ENCODE measurements at regions not wholly inside any gene's neighbourhood (a gene's known extent, or its start where the extent isn't known, plus 50 kb on each side); places are given as distances from the start of the nearest gene placed in this dataset.

DNA sequence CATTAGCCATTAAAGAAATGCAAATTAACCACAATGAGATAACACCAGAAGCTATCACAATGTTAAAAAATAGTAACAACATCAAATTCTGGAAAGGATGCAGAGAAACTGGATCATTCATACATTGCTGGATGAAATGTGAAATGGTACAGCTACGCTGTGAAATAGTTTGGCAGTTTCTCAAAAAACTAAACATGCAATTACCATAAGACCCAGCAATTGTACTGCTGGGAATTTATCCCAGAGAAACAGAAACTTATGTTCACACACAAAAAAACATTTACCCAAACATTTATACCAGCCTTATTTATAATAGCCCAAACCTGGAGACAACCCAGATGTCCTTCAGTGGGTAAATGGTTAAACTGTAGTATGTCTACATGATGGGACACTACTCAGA is 592.9 kb downstream of the ZNF608 start:
- TF ChIP-seq Cebpa-rat (IDR thresholded peaks at IDR 0.05): no peak
- H3K4me2 ChIP-seq: no peak overlapping the region
- H3K9me3 ChIP-seq (replicated peaks in 1 of 11): peaks cover 28 to 61% (median 44%) of the 10 kb centered on the region in 11 experiments
- H3K4me1 ChIP-seq: peaks cover 0 to 21% (median 14%) of the 10 kb centered on the region in 10 experiments; a peak in 14 of 20 replicates
- H3K4me3 ChIP-seq: no peak overlapping the region
- H3K27me3 ChIP-seq: no peaks in the 10 kb centered on the region
- H3K36me3 ChIP-seq: no peaks in the 10 kb centered on the region; a peak in 1 of 22 replicates
- no peak overlapping the region for H3K27ac ChIP-seq
- no peak overlapping the region for H3K9ac ChIP-seq
- H4K20me1 ChIP-seq: no peaks in the 10 kb centered on the region

DNA sequence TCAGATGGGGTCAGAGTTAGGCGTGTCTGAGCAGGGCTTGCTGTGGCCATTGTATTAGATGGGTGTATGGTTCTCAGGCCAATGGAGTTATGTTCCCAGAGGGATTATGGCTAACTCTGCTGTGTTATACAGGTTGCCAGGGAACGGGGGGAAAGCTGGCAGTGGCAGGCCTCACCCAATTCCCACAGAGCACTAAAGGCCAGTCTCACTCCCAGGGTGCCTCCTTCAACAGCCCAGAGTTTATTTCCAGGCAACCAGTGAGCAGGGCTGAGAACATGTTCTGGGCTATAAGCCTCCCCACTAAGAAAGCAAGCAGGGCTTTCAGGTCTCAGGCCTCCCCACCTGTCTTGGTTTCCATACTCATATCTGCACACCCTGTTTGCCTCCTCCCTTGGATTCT is 597.9 kb downstream of the ZNF608 start:
- H3K9ac ChIP-seq: no peak overlapping the region
- no peaks in the 10 kb centered on the region for H3K27me3 ChIP-seq
- H3K9me3 ChIP-seq (replicated peaks in 1 of 11): peaks cover 12 to 48% (median 26%) of the 10 kb centered on the region in 11 experiments; a peak in 21 of 22 replicates

GRCh38 chr5:124140060-124140459 is 606.4 kb downstream of the ZNF608 start:
- Histone ChIP-seq H3K9me3 (replicated peaks in 1 of 11) (peaks cover 0 to 15% (median 5%) of the 10 kb centered on the region in 11 experiments; a peak in 15 of 22 replicates), H4K20me1 (no peaks in the 10 kb centered on the region), H3K36me3 (no peaks in the 10 kb centered on the region), H3K4me2 (0 out of 22 replicates have a peak overlapping the region, but pooled peaks of 1 of the 11 experiments have one; percentile 8), H3K4me3 (no peak overlapping the region), H3K27me3 (no peaks in the 10 kb centered on the region), H3K9ac (no peak overlapping the region), H3K27ac (no peak overlapping the region), H3K4me1 (peaks cover 0 to 8% (median 0%) of the 10 kb centered on the region in 10 experiments; a peak in 1 of 20 replicates)
- TF ChIP-seq Cebpa-rat (IDR thresholded peaks at IDR 0.05): no peak

More for the DNA sequence above, 597.9 kb downstream of the ZNF608 start:
- TF ChIP-seq Cebpa-rat (IDR thresholded peaks at IDR 0.05): no peak
- 0 out of 20 replicates have a peak, but pooled peaks cover 0 to 3% (median 0%) of the 10 kb centered on the region in 10 experiments for H3K4me1 ChIP-seq
- H3K36me3 ChIP-seq: no peaks in the 10 kb centered on the region
- H4K20me1 ChIP-seq: no peaks in the 10 kb centered on the region
- H3K4me2 ChIP-seq: no peak overlapping the region
- no peak overlapping the region for H3K27ac ChIP-seq
- no peak overlapping the region for H3K4me3 ChIP-seq

- H3K27ac ChIP-seq: no peak overlapping the region
- H3K9ac ChIP-seq: no peak overlapping the region
- H3K4me2 ChIP-seq: no peak overlapping the region
- no peaks in the 10 kb centered on the region for H3K27me3 ChIP-seq
- no peaks in the 10 kb centered on the region for H3K36me3 ChIP-seq
- H3K9me3 ChIP-seq (replicated peaks in 1 of 11): peaks cover 0 to 15% (median 5%) of the 10 kb centered on the region in 11 experiments; a peak in 15 of 22 replicates
- no peaks in the 10 kb centered on the region for H4K20me1 ChIP-seq
- no peak for TF ChIP-seq Cebpa-rat (IDR thresholded peaks at IDR 0.05)
- peaks cover 0 to 8% (median 0%) of the 10 kb centered on the region in 10 experiments; a peak in 1 of 20 replicates for H3K4me1 ChIP-seq
- no peak overlapping the region for H3K4me3 ChIP-seq
Measured at GRCh38 chr5:124139477-124139876, 607.0 kb downstream of the ZNF608 start.

GRCh38 chr5:124136609-124137008 is 609.8 kb downstream of the ZNF608 start:
- no peak overlapping the region for H3K4me2 ChIP-seq
- H3K27ac ChIP-seq: no peak overlapping the region
- no peak overlapping the region for H3K4me3 ChIP-seq
- H3K27me3 ChIP-seq: no peaks in the 10 kb centered on the region
- H3K9ac ChIP-seq: no peak overlapping the region
- H3K9me3 ChIP-seq (replicated peaks in 1 of 11): peaks cover 0 to 14% (median 5%) of the 10 kb centered on the region in 11 experiments; a peak in 15 of 22 replicates
- no peak for TF ChIP-seq Cebpa-rat (IDR thresholded peaks at IDR 0.05)
- H3K36me3 ChIP-seq: no peaks in the 10 kb centered on the region
- no peaks in the 10 kb centered on the region for H4K20me1 ChIP-seq
- peaks cover 0 to 8% (median 0%) of the 10 kb centered on the region in 10 experiments; a peak in 1 of 20 replicates for H3K4me1 ChIP-seq

GRCh38 chr5:124134941-124135340 is 611.5 kb downstream of the ZNF608 start:
- peaks cover 0 to 13% (median 1%) of the 10 kb centered on the region in 10 experiments; a peak in 10 of 20 replicates for H3K4me1 ChIP-seq
- no peak overlapping the region for H3K4me3 ChIP-seq
- TF ChIP-seq Cebpa-rat (IDR thresholded peaks at IDR 0.05): no peak

DNA sequence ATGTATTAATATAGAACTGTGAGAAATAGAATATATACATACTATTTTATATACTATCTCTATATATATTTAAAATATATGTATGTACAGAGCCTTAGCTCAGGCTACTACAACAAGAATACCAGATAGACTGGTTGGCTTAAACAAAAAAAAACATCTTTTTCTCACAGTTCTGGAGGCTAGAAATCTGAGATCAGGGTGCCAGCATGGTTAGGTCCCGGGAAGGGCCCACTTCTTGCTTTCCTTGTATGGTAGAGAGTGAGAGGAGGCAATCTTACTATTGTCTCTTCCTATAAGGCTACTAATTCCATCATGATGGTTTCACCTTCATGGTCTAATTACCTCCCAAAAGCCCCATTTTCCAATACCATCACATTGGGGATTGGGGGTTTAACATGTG is 613.0 kb downstream of the ZNF608 start:
- TF ChIP-seq Cebpa-rat (IDR thresholded peaks at IDR 0.05): no peak
- H3K27ac ChIP-seq: no peak overlapping the region

More at GRCh38 chr5:124134941-124135340, 611.5 kb downstream of the ZNF608 start:
- Histone ChIP-seq H3K27ac (no peak overlapping the region), H3K36me3 (no peaks in the 10 kb centered on the region), H3K4me2 (no peak overlapping the region), H3K9me3 (replicated peaks in 1 of 11) (peaks cover 0 to 12% (median 5%) of the 10 kb centered on the region in 11 experiments; a peak in 15 of 22 replicates), H4K20me1 (no peaks in the 10 kb centered on the region), H3K9ac (no peak overlapping the region), H3K27me3 (no peaks in the 10 kb centered on the region)

GRCh38 chr5:124132843-124133242 is 613.6 kb downstream of the ZNF608 start:
- H3K27ac ChIP-seq: no peak overlapping the region

More for the DNA sequence above, 613.0 kb downstream of the ZNF608 start:
- Histone ChIP-seq H3K4me3 (no peak overlapping the region), H3K9ac (no peak overlapping the region), H3K4me1 (peaks cover 0 to 23% (median 7%) of the 10 kb centered on the region in 10 experiments; a peak in 11 of 20 replicates), H3K4me2 (no peak overlapping the region), H3K27me3 (no peaks in the 10 kb centered on the region), H3K36me3 (no peaks in the 10 kb centered on the region), H4K20me1 (no peaks in the 10 kb centered on the region), H3K9me3 (replicated peaks in 1 of 11) (peaks cover 0 to 12% (median 5%) of the 10 kb centered on the region in 11 experiments; a peak in 15 of 22 replicates)

DNA sequence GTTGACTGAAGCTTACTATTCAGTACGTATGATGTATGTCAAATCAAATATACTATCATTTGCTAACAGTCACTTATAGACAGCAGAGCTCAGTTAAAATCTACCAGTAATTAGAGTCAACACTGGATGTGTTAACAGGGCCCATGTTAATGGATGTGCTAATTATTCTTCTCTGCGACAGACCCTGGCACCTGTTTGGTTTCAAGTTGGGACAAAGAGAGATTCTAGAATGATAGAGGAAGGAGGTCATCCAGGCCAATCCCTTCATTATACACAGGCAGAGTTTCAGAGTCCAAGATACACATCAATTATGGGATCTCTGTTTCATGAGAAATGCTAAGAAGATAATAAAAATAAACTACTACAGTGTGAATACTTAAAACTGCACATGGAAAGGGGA is 615.0 kb downstream of the ZNF608 start:
- H3K9me3 ChIP-seq (replicated peaks in 1 of 11): peaks cover 0 to 9% (median 5%) of the 10 kb centered on the region in 11 experiments; a peak in 15 of 22 replicates
- peaks cover 0 to 38% (median 22%) of the 10 kb centered on the region in 10 experiments; a peak in 14 of 20 replicates for H3K4me1 ChIP-seq
- TF ChIP-seq Cebpa-rat (IDR thresholded peaks at IDR 0.05): no peak

More at GRCh38 chr5:124132843-124133242, 613.6 kb downstream of the ZNF608 start:
- no peak overlapping the region for H3K4me2 ChIP-seq
- H3K4me1 ChIP-seq: peaks cover 0 to 25% (median 8%) of the 10 kb centered on the region in 10 experiments; a peak in 11 of 20 replicates
- H3K9ac ChIP-seq: no peak overlapping the region
- no peaks in the 10 kb centered on the region for H4K20me1 ChIP-seq
- no peak for TF ChIP-seq Cebpa-rat (IDR thresholded peaks at IDR 0.05)
- no peak overlapping the region for H3K4me3 ChIP-seq
- H3K9me3 ChIP-seq (replicated peaks in 1 of 11): peaks cover 0 to 12% (median 5%) of the 10 kb centered on the region in 11 experiments; a peak in 15 of 22 replicates
- H3K36me3 ChIP-seq: no peaks in the 10 kb centered on the region
- H3K27me3 ChIP-seq: no peaks in the 10 kb centered on the region

More for the DNA sequence above, 615.0 kb downstream of the ZNF608 start:
- Histone ChIP-seq H3K27me3 (no peaks in the 10 kb centered on the region), H3K36me3 (no peaks in the 10 kb centered on the region), H3K27ac (no peak overlapping the region), H3K9ac (no peak overlapping the region), H3K4me2 (no peak overlapping the region), H3K4me3 (no peak overlapping the region), H4K20me1 (no peaks in the 10 kb centered on the region)
